ENCODE measurements at regions not wholly inside any gene's neighbourhood (a gene's known extent, or its start where the extent isn't known, plus 50 kb on each side); places are given as distances from the start of the nearest gene placed in this dataset.

- TF ChIP-seq ZNF274 (IDR thresholded peaks at IDR 0.05; ENCODE audit: low read depth, low read length), result no peak
- no peak for TF ChIP-seq YY1 (IDR thresholded peaks at IDR 0.05; ENCODE audit: insufficient read depth, insufficient read length)
These were observed 133.4 kb downstream of the SPAG6 start for GRCh38 chr10:22478555-22479334.

Data from NT2/D1 (cell line).